Dedifferentiated amniotic fluid mesenchymal stem cell (primary cell): ENCODE measurements at regions not wholly inside any gene's neighbourhood (a gene's known extent, or its start where the extent isn't known, plus 50 kb on each side); places are given as distances from the start of the nearest gene placed in this dataset.
"Not testable (repeated sequence)": the region's sequence is repeated elsewhere in the genome, so short reads cannot be mapped to it uniquely, and the experiment has no call there.

Experiments used
- DNase-seq: peaks from one replicate; pipeline ENCODE4 v3.0.0-alpha.2; 2016; ENCODE audit errors: extremely low spot score

GRCh38 chr3:70738291-70738681 is 425.8 kb upstream of the MDFIC2 start:
- DNase-seq = no peak

GRCh38 chr3:70737666-70738290 is 425.3 kb upstream of the MDFIC2 start:
- no peak for DNase-seq

GRCh38 chr3:70736009-70736408 is 423.6 kb upstream of the MDFIC2 start:
- no peak for DNase-seq

GRCh38 chr3:70734756-70735155 is 422.3 kb upstream of the MDFIC2 start:
- DNase-seq = no peak

GRCh38 chr3:70731046-70731445 is 418.6 kb upstream of the MDFIC2 start:
- no peak for DNase-seq

- peak; percentile 25 for DNase-seq
These were observed 417.4 kb upstream of the MDFIC2 start for GRCh38 chr3:70729845-70730244.

GRCh38 chr3:70728311-70728710 is 415.9 kb upstream of the MDFIC2 start:
- DNase-seq = peak; percentile 31

- DNase-seq = peak; percentile 26
These were observed 414.5 kb upstream of the MDFIC2 start for GRCh38 chr3:70726961-70727360.

GRCh38 chr3:70726096-70726938 is 413.9 kb upstream of the MDFIC2 start:
- no peak for DNase-seq

GRCh38 chr3:70722018-70722417 is 409.6 kb upstream of the MDFIC2 start:
- no peak for DNase-seq

- DNase-seq = peak; percentile 53
These were observed 404.4 kb upstream of the MDFIC2 start for GRCh38 chr3:70716832-70717231.

GRCh38 chr3:70712449-70713082 is 400.1 kb upstream of the MDFIC2 start:
- DNase-seq = no peak

GRCh38 chr3:70703305-70704102 is 391.1 kb upstream of the MDFIC2 start:
- no peak for DNase-seq

GRCh38 chr3:70702132-70702531 is 389.7 kb upstream of the MDFIC2 start:
- DNase-seq = no peak

- no peak for DNase-seq
These were observed 372.3 kb upstream of the MDFIC2 start for GRCh38 chr3:70684701-70685100.

- not testable (repeated sequence) for DNase-seq
These were observed 363.4 kb upstream of the MDFIC2 start for GRCh38 chr3:70675810-70676209.

- DNase-seq = no peak
These were observed 346.3 kb upstream of the MDFIC2 start for GRCh38 chr3:70658513-70659310.

- no peak for DNase-seq
These were observed 345.0 kb upstream of the MDFIC2 start for GRCh38 chr3:70657454-70657853.

- DNase-seq = no peak
These were observed 335.4 kb upstream of the MDFIC2 start for GRCh38 chr3:70647823-70648222.

- DNase-seq = no peak
These were observed 334.7 kb upstream of the MDFIC2 start for GRCh38 chr3:70647094-70647493.

GRCh38 chr3:70646635-70647034 is 334.2 kb upstream of the MDFIC2 start:
- DNase-seq = no peak
